ENCODE measurements at regions not wholly inside any gene's neighbourhood (a gene's known extent, or its start where the extent isn't known, plus 50 kb on each side); places are given as distances from the start of the nearest gene placed in this dataset.

GRCh38 chr17:73773702-73774101, 129.5 kb upstream of the SDK2 start:
- no peaks in the 10 kb centered on the region for H3K4me1 ChIP-seq (ENCODE audit: insufficient read depth, low read length)
- no peak for FAIRE-seq
- no peak for TF ChIP-seq ZNF33A (CRISPR knock-in tag; IDR thresholded peaks at IDR 0.05; ENCODE audit: borderline replicate concordance)
- no peak for TF ChIP-seq DR1 (CRISPR knock-in tag; IDR thresholded peaks at IDR 0.05)
- TF ChIP-seq TFDP2 (CRISPR knock-in tag; IDR thresholded peaks at IDR 0.05): no peak
- TF ChIP-seq ZC3H4 (CRISPR knock-in tag; IDR thresholded peaks at IDR 0.05; ENCODE audit: borderline replicate concordance): no peak
- TF ChIP-seq ZNF746 (CRISPR knock-in tag; IDR thresholded peaks at IDR 0.05): no peak
- no peak for TF ChIP-seq HMGXB4 (CRISPR knock-in tag; IDR thresholded peaks at IDR 0.05; ENCODE audit: borderline replicate concordance in 1 of 2, low read depth in 1 of 2)
- no peak for TF ChIP-seq ZNF784 (CRISPR knock-in tag; IDR thresholded peaks at IDR 0.05; ENCODE audit: borderline replicate concordance)
- TF ChIP-seq PREB (CRISPR knock-in tag; IDR thresholded peaks at IDR 0.05): no peak
- TF ChIP-seq BCLAF1 (IDR thresholded peaks at IDR 0.05): no peak
- TF ChIP-seq ZGPAT (CRISPR knock-in tag; IDR thresholded peaks at IDR 0.05): no peak
- no peak for TF ChIP-seq SYNCRIP (IDR thresholded peaks at IDR 0.05; ENCODE audit: insufficient read depth, low read depth, low read length)
- TF ChIP-seq HES4 (CRISPR knock-in tag; IDR thresholded peaks at IDR 0.05; ENCODE audit: borderline replicate concordance): no peak
- TF ChIP-seq ZNF264 (CRISPR knock-in tag; IDR thresholded peaks at IDR 0.05): no peak
- TF ChIP-seq HHEX (CRISPR knock-in tag; IDR thresholded peaks at IDR 0.05): no peak

More at GRCh38 chr17:73773702-73774101, 129.5 kb upstream of the SDK2 start:
- H2AFZ ChIP-seq (ENCODE audit: low read length): no peak overlapping the region
- no peak overlapping the region for H3K9ac ChIP-seq (ENCODE audit: insufficient read depth, low read depth, low read length)
- ChIA-PET POLR2A (no interaction called here), CTCF (ENCODE audit: low intra/inter-chr PET ratio, low total read pairs) (no interaction called here)
- intact Hi-C loops (cut with micrococcal nuclease; ENCODE audit: unreplicated experiment): no loop called here
- ATAC-seq: no peak
- no peak overlapping the region for H3K4me2 ChIP-seq (ENCODE audit: low read depth, low read length)
- WGBS (ENCODE audit: low lambda C conversion rate): 35% methylated on average over 5 of the region's 7 CpGs
- no peaks in the 10 kb centered on the region for H3K79me2 ChIP-seq (ENCODE audit: insufficient read depth, low read length)
- in situ Hi-C loops (cut with HindIII; ENCODE audit: extremely low pct_ligation_motif_present, low pct_unique_long_range_greater_than_20kb): no loop called here
- no peak for DNase-seq (ENCODE audit: low spot score)
- H3K36me3 ChIP-seq (replicated peaks in 1 of 2; ENCODE audit: control insufficient read depth in 1 of 2, insufficient read depth in 2 of 2, low read length in 2 of 2): no peaks in the 10 kb centered on the region
- no peak overlapping the region for H3K4me3 ChIP-seq (replicated peaks in 1 of 3; ENCODE audit: insufficient read depth in 1 of 3, low read depth in 2 of 3, low read length in 3 of 3)
- BruUV-seq (replicated peaks): no TSS peak
- no peaks in the 10 kb centered on the region for H3K9me3 ChIP-seq (ENCODE audit: low read length)
- H3K27ac ChIP-seq (ENCODE audit: extremely low read length, insufficient read depth, low read length): no peak overlapping the region
- peaks cover 0 to 6% of the 10 kb centered on the region in 2 experiments; a peak in 1 of 5 replicates for H3K27me3 ChIP-seq (ENCODE audit: control insufficient read depth in 1 of 2, insufficient read depth in 2 of 2, low read length in 2 of 2)
- no peaks in the 10 kb centered on the region for H4K20me1 ChIP-seq (ENCODE audit: insufficient read depth, low read length)

All from HepG2 (cell line).